LoVo (cell line): ENCODE measurements at regions not wholly inside any gene's neighbourhood (a gene's known extent, or its start where the extent isn't known, plus 50 kb on each side); places are given as distances from the start of the nearest gene placed in this dataset.
"Not testable (repeated sequence)": the region's sequence is repeated elsewhere in the genome, so short reads cannot be mapped to it uniquely, and the experiment has no call there.

ENCODE experiments used
- DNase-seq: peaks from one replicate; pipeline ENCODE4 v3.0.0-alpha.2; 2016; ENCODE audit warnings: low spot score

DNA sequence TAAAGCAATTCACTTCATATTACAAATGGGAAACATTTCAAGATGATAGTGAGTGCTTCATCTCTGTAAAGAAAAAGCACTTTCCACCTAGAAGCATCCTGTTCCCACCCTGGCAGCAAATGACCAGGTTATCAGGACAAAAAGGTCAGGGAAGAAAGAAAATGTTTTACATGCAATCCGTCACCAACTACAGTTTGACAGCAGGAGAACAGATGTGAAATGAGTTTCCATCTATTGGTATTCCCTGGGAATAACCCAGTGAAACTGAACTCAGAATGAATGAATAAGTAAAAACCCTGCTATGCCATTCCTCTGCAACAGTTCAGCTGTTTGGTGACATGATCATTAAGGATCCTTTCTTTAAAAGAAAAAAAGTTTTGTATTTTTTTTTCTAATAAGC lies 67.6 kb downstream of the HTR1A start:
- no peak for DNase-seq

GRCh38 chr5:63878788-63879187 lies 83.5 kb downstream of the HTR1A start:
- DNase-seq, result no peak

DNA sequence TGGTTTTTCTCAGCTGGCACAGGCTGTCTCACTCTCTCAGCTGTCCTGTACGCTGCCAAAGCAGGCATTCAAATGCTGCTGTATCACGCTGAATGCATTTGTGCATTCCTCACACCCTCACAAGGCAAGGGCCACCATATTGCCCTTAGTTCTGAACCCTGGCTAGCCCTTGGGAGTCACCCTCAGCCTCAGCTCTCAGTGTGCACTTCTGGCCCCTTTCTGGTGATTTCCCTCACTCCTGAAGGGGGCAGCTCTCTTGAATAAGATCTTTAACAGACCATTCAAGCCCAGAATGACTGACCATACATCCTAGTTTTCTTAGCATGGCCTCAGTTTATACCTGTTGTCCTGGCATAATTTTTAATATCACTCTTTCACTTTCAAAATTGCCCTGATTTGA lies 84.3 kb downstream of the HTR1A start:
- DNase-seq, result no peak

DNA sequence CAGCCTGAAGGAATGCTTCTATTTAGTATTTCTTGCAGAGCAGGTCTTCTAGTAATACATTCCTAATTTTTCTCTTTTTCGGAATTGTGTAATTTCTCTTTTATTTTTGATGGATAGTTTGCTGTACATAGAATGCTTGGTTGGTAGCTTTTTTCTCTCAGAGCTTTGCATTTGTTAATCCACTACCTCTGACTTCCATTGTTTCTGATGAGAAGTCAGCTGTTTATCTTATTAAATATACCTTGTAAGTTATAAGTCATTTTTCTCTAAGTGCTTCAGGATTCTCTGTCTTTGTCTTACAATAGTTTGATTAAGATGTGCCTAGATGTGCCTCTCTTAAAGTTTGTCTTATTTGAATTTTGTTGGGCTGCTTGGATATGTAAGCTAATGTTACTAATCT lies 101.9 kb downstream of the HTR1A start:
- no peak for DNase-seq

- DNase-seq, result no peak
Observed at GRCh38 chr5:63854076-63854475, 108.2 kb downstream of the HTR1A start.

DNA sequence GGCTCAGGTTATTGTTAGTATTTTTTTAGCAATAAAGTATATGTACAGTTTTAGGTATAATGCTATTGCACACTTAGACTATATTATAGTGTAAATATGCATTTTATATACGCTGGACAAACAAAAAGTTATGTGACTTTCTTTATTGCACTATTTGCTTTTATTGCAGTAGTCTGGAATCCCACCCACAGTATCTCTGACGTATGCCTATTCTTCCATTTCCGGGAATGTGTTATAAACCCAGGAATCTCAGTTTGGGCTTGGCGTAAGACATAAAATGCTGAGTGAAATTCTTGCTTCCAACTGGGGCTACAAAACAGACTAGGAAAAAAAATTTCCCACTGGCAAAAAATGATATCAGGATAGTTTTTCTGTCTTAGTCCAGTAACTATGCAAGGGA lies 119.1 kb downstream of the HTR1A start:
- DNase-seq, result no peak

DNA sequence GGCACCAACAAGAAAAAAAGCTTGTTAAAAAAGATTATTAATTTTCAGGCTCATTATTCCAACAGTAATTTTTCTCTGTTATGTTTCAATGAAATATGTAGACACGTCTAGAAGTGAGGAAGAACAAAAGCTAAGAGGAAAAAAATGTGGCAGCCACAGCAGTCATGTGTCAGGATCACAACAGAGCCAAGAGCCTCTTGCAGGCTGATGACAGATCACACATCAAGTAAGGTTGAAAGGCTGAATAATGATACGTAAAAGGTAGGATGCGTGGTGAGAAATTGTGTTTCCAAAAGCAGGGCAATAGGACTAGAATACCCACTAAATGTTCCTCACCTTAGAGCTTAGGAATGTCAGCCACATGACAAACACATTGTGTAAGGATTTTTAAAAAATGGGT lies 124.8 kb downstream of the HTR1A start:
- DNase-seq, result no peak

- no peak for DNase-seq
Observed at GRCh38 chr5:63831381-63831780, 130.9 kb downstream of the HTR1A start.

DNA sequence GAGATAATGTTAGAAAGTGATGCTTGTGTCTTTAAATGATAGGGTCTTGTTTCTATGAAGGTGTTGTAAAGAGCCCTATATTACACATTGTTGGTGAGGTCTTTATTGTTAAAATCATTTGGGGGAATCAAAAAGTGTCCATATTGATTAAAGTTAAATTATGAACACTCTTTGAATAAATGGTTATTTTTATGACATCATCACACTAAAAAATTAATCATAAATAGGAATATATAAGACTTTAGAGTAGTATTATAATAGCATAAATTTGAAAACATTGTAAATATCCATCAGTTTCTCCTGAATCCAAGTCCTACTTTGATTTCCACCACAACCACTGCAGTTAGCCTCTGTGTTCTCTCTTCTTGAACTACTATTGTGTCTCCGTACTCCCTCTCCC lies 136.3 kb downstream of the HTR1A start:
- no peak for DNase-seq

- DNase-seq, result no peak
Observed at GRCh38 chr5:63823583-63823982, 138.7 kb downstream of the HTR1A start.

DNA sequence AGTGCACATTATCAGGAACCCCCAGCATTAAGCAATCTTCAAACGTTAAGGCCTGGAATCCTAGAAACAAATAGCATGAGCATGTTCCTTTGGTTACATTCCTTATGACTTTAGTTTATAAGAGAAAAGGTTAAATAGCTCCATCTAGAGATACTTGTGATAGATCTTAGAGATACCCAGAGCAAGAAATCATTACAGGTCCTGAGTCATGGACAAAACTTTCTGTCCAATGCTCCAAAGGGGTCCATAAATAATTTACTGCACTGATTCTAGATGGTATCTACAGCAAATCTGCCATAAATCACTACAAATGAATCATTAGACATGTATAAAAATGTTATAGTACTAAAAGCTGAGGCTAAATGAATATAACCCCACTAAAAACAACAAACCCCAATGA lies 139.6 kb downstream of the HTR1A start:
- DNase-seq, result no peak

- no peak for DNase-seq
Observed at GRCh38 chr5:63820577-63820976, 141.7 kb downstream of the HTR1A start.

DNA sequence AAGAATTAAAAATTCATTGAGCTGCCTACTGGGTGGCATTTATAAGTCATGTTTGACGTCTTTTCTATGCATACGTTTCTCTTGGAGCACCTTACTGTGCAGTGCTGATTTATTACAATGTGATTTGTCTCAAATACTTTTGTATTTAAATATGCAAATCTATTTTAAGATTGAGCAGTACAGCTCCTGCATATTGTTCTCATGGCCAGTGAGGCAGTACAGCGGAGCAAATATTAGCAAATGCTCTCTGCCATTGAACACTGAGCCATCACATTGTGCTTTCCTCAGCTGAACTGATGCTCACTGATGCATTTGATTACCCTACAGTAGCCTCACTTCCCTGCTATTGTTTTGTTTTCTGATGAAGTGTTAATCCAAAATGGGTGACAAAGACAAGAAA lies 149.6 kb downstream of the HTR1A start:
- no peak for DNase-seq

GRCh38 chr5:63811961-63812360 lies 150.3 kb downstream of the HTR1A start:
- no peak for DNase-seq

DNA sequence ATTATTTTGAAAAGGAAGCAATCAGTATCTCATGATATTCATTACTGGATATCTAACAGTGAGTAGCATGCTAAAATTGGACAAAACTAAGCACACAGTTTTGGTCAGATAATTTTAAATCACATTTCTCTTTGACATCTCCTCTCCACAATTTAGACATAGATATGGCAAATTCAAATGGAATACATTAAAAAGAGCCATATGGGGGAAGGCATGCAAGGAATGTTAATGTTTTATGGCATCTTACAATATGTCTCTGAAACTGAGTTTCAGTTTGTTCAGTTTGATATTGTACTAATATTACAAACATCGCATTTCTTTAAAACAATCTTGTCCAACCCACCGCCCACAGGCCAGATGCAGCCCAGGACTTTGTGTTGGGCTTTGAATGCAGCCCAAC lies 151.0 kb downstream of the HTR1A start:
- no peak for DNase-seq

- no peak for DNase-seq
Observed at GRCh38 chr5:63805151-63805550, 157.1 kb downstream of the HTR1A start.

DNA sequence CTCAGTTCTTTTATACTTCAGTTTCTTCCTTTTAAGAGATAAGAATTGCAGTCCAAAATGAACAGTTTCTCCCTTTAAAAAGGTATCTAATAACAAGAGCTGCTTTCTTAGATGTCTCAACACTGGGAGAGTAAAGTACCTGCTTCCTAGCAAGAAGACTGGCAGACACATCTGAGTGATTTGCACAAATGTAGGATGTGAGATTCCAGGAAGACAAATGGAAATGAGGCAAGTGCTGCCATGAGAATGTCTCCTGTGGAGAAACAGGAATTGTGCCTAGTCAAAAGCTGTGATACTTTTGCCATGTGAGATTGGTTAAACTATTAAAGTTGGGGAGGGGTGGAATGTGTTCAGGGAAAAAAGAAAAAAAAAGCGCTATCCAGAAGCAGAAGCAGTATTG lies 159.1 kb downstream of the HTR1A start:
- DNase-seq, result no peak

GRCh38 chr5:63794979-63795378 lies 167.3 kb downstream of the HTR1A start:
- no peak for DNase-seq

DNA sequence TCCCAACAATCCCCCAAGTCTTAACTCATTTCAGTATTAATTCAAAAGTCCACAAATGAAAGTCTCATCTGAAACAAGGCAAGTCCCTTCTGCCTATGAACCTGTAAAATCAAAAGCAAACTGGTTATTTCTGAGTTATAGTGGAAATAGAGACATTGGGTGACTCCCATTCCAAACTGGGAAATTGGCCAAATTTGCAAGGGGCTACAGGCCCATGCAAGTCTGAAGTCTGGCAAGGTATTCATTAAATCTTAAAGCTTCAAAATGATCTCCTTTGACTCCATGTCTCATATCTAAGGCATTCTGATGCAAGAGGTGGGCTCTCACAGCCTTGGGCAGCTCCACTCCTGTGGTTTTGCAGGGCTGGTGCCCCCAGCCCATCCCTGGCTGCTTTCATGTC lies 167.9 kb downstream of the HTR1A start:
- DNase-seq, result no peak

DNA sequence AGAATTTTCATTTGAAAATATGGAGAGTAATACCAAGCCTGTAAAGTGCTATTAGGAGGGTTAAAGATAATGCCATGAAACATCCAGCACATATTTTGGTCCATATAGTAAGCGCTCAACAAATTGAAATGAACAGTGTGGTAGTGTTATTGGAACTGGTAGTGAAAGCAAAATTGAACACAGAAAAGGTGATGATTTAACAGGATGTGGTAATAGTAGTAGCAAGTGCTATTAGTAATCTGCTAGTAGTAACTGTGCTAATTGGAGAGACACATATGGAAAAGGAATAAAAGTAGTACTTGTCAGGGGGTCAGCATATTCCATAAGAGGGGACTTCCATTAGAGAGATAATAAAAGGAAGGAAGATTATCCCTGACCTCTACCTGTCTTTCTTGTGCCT lies 187.3 kb downstream of the HTR1A start:
- no peak for DNase-seq

- DNase-seq, result no peak
Observed at GRCh38 chr5:63768221-63768620, 194.0 kb downstream of the HTR1A start.

- no peak for DNase-seq
Observed at GRCh38 chr5:63760965-63761364, 201.3 kb downstream of the HTR1A start.

GRCh38 chr5:63743096-63743798 lies 219.0 kb downstream of the HTR1A start:
- DNase-seq, result no peak

DNA sequence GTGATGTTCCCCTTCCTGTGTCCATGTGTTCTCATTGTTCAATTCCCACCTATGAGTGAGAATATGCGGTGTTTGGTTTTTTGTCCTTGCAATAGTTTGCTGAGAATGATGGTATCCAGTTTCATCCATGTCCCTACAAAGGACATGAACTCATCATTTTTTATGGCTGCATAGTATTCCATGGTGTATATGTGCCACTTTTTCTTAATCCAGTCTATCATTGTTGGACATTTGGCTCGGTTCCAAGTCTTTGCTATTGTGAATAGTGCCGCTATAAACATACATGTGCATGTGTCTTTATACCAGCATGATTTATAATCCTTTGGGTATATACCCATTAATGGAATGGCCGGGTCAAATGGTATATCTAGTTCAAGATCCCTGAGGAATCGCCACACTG lies 229.4 kb downstream of the HTR1A start:
- DNase-seq, result not testable (repeated sequence)

DNA sequence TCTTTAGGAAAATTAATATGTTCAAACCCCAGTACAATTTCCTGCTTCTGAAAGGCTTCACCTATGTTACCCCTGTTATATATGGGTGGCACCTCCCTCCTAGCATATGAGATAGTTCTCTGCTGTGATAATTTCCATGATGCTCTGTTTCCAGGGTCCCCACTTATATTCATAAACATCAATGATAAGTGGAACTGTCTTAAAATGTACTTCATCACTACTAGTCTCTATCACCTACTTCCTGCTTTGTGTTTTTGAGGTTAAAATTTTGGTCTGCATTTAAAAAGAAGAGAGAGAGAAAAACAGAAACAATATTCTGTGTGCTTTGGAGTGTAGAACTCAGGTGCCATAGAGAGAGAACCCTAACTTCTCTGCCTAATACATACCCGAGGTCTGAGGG lies 234.7 kb downstream of the HTR1A start:
- DNase-seq, result no peak
